ENCODE measurements at regions not wholly inside any gene's neighbourhood (a gene's known extent, or its start where the extent isn't known, plus 50 kb on each side); places are given as distances from the start of the nearest gene placed in this dataset.

DNA sequence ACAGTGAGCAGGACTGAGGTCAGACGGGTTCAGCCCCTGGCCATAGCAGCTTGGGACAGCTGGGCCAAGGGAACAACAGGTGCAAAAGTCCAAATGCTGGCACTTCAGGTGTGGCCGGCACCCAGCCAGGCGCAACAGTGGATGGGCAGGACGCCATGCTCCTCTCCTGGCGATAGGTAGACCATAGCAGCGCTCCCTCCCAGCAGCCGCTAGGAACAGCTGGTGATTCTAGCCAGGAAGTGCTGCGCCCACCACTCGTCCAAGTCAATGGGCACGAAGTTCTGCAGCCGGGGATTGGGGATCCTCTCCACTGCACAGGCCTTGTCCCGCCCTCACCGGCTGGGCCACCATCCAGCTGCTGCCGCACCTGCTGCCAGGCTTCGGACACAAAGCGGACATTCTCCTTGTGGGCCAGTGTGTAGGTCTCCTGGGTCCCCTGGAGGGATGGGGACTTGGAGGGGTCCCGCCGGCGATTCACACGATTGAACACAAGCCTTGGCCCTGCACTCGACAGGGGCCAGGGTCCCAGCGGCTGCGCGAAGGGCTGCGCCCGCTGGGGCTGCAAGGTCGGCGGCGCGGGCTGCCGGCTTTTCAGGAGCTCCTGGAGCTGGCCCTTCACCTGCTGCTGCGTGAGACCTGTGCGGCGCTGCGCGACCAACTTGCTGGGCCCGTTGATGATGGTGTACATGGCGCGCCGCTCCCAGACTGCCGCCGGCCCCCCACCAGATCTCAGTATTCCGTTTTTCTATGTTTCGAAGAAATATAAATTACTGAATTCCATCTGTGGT, 227.5 kb upstream of the STK26 start:
- TF ChIP-seq, protein P1, sequence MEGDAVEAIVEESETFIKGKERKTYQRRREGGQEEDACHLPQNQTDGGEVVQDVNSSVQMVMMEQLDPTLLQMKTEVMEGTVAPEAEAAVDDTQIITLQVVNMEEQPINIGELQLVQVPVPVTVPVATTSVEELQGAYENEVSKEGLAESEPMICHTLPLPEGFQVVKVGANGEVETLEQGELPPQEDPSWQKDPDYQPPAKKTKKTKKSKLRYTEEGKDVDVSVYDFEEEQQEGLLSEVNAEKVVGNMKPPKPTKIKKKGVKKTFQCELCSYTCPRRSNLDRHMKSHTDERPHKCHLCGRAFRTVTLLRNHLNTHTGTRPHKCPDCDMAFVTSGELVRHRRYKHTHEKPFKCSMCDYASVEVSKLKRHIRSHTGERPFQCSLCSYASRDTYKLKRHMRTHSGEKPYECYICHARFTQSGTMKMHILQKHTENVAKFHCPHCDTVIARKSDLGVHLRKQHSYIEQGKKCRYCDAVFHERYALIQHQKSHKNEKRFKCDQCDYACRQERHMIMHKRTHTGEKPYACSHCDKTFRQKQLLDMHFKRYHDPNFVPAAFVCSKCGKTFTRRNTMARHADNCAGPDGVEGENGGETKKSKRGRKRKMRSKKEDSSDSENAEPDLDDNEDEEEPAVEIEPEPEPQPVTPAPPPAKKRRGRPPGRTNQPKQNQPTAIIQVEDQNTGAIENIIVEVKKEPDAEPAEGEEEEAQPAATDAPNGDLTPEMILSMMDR (IDR thresholded peaks at IDR 0.05; ENCODE audit: borderline replicate concordance): no peak
- H3K9me3 ChIP-seq (replicated peaks): no peaks in the 10 kb centered on the region
- no peak for DNase-seq
- no peaks in the 10 kb centered on the region for H3K4me1 ChIP-seq
- no peaks in the 10 kb centered on the region for H3K27me3 ChIP-seq (ENCODE audit: low read depth)
- H3K4me3 ChIP-seq: no peak overlapping the region
- intact Hi-C loops (cut with micrococcal nuclease): no loop called here
- H3K27ac ChIP-seq (replicated peaks): no peak overlapping the region
- no peaks in the 10 kb centered on the region for H3K36me3 ChIP-seq

DNA sequence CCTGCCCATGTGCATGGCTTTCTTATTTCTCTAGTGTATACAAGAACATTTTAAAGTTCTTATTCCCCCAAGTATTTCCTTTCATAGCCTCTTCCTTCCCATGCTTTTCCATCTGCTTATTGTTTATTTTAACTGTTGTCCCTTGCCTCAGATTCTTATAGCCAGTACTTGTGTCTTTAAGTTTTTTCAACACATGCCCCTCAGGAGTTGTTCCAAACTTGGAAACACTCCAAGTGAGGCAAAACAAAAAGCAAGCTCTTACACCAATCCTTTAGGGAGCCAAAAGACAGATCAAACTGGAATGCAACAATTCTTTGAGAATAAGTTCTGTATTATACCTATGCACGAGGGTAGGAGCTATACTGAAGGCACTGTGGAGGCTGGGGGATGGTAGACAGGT, 222.0 kb upstream of the STK26 start:
- Histone ChIP-seq H3K36me3 (no peaks in the 10 kb centered on the region), H3K27ac (replicated peaks) (no peak overlapping the region), H3K9me3 (replicated peaks) (no peaks in the 10 kb centered on the region), H3K27me3 (ENCODE audit: low read depth) (no peaks in the 10 kb centered on the region), H3K4me3 (no peak overlapping the region), H3K4me1 (no peaks in the 10 kb centered on the region)
- intact Hi-C loops (cut with micrococcal nuclease): no loop called here
- TF ChIP-seq, protein P1 (IDR thresholded peaks at IDR 0.05; ENCODE audit: borderline replicate concordance): no peak
- DNase-seq: no peak

DNA sequence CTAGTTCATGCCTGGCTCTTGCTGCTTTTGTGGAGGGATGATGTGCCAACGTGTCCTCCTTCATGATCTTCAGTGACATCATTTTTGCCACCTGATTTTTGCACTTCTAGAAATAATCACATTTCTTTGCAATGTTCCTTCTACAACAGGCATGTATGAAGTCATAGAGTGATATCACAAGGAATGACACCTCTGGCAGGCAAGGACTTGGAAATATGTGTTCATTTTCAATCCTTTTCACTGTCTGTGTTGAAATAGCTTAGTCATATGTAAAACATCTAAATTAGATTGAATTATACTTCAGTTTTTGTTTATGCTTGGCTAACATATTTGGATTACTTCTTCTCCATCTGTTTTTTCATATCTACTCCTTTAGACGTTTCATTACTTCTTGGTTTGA, 221.2 kb upstream of the STK26 start:
- no peak overlapping the region for H3K27ac ChIP-seq (replicated peaks)
- H3K4me3 ChIP-seq: no peak overlapping the region
- no peaks in the 10 kb centered on the region for H3K36me3 ChIP-seq
- H3K27me3 ChIP-seq (ENCODE audit: low read depth): no peaks in the 10 kb centered on the region
- intact Hi-C loops (cut with micrococcal nuclease): no loop called here
- no peak for DNase-seq
- no peaks in the 10 kb centered on the region for H3K4me1 ChIP-seq
- H3K9me3 ChIP-seq (replicated peaks): no peaks in the 10 kb centered on the region
- TF ChIP-seq, protein P1 (IDR thresholded peaks at IDR 0.05; ENCODE audit: borderline replicate concordance): no peak

DNA sequence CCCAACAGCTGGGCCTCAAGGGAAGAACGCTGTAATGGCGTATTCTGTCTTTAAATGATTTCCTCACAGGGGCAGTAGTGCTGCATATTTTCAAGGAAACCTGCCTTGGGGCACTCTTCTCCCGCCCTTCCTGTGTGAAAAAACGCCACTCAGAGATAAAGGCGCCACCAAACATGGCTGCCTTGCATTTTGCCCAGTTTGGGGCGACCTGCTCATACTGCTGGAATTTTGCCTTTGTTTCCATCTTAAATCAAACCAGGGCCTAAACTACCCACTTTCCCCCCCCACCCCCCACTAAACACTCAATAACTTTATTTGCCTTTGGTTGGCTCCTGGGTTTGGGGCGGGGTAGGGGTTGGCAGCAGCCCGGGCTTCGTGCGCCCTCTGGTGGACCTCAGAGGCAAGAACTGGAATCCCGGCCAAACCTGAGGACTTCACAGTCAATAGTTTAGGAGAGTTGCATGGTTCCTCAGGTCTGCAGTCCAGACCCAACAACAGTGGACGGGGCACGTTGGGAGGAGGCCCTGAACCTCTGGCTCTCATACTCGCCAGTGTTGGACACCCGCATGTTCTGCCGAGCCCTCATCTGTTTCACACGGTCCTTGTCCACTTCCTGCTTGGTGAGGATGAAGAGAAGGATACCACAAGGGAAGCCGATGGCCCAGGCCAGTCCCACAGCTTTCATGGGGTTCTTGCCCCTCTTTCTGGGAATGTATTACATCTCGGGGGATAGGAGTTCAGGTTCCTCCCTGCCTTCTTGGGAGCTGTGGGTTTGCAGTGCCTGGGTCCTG, 220.1 kb upstream of the STK26 start:
- DNase-seq: no peak
- no peaks in the 10 kb centered on the region for H3K27me3 ChIP-seq (ENCODE audit: low read depth)
- TF ChIP-seq, protein P1 (IDR thresholded peaks at IDR 0.05; ENCODE audit: borderline replicate concordance): peak; percentile 40
- H3K4me1 ChIP-seq: no peaks in the 10 kb centered on the region
- H3K9me3 ChIP-seq (replicated peaks): no peaks in the 10 kb centered on the region
- intact Hi-C loops (cut with micrococcal nuclease): no loop called here
- H3K36me3 ChIP-seq: no peaks in the 10 kb centered on the region
- peak overlapping the region; percentile 25 for H3K4me3 ChIP-seq
- H3K27ac ChIP-seq (replicated peaks): peak overlapping the region; percentile 52

DNA sequence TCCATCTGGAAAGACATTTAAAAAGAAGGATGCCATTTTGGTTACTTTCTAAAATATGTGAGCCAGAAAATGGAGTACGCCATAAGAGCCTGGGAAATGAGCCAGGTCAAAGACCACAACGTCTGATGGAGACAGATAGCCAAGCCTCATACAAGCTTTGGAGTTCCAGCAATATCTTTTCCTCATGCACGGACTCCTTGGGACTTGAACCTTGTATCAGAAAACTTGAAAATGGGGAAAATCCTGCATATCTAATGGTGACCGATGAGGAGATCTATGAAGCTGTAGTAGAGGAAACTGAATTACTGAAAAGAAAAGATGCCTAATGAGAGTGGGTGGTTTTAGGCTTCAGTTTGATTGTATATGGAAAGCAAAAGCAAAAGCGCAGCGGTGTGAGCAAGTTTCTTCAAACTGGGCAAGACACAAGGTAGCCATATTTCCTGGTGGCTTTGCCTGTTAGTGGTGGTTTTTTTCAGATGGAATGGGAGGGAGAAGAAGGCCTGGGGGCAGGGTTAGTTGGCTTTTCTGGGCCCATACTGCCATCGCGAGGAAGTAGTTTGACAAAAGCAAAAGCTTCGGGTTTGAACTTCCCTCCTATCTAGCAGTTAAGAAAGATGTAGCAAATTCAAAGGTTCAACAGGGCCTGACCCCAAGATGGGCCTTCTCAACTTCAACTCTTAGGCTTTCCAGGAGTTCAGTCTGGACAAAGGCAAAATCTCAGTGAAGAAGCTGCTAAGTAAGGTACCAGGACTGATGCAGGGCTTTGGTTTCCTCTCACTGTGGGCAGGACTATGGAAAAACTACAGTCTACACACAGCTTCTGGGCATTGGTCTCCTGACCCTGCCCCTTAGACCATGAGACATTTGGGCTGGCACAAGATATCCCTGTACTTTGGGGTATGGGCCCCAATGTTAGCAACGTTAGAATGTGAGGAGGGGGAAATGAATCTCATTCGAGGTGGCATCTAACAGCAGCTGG, 210.0 kb upstream of the STK26 start:
- peak overlapping the region; percentile 56 for H3K4me3 ChIP-seq
- H3K27ac ChIP-seq (replicated peaks): peak overlapping the region; percentile 81
- H3K36me3 ChIP-seq: no peaks in the 10 kb centered on the region
- H3K27me3 ChIP-seq (ENCODE audit: low read depth): no peaks in the 10 kb centered on the region
- no peaks in the 10 kb centered on the region for H3K4me1 ChIP-seq
- intact Hi-C loops (cut with micrococcal nuclease): no loop called here
- TF ChIP-seq, protein P1 (IDR thresholded peaks at IDR 0.05; ENCODE audit: borderline replicate concordance): peak; percentile 39
- DNase-seq: no peak
- H3K9me3 ChIP-seq (replicated peaks): no peaks in the 10 kb centered on the region
